AG09319 (cell line): ENCODE measurements at regions not wholly inside any gene's neighbourhood (a gene's known extent, or its start where the extent isn't known, plus 50 kb on each side); places are given as distances from the start of the nearest gene placed in this dataset.

Experiments
- DNase-seq: peaks from one replicate; pipeline ENCODE4 v3.0.0-alpha.2; 2010; ENCODE audit warnings: low read depth; ENCODE audit errors: extremely low read depth
- CTCF ChIP-seq: IDR thresholded peaks from 2 replicates; pipeline ENCODE4 v1.5.1; 2011; ENCODE audit warnings: low read depth, mild to moderate bottlenecking, inconsistent platforms, low read length, moderate library complexity

- no peak for TF ChIP-seq CTCF
Measured at GRCh38 chr3:118116991-118117390, 917.7 kb downstream of the IGSF11 start.

GRCh38 chr3:118126751-118127150, 907.9 kb downstream of the IGSF11 start:
- TF ChIP-seq CTCF, result no peak
- no peak for DNase-seq

More at GRCh38 chr3:118116991-118117390, 917.7 kb downstream of the IGSF11 start:
- no peak for DNase-seq

GRCh38 chr3:118127992-118128391, 906.7 kb downstream of the IGSF11 start:
- no peak for TF ChIP-seq CTCF
- DNase-seq, result no peak

GRCh38 chr3:118128886-118129285, 905.8 kb downstream of the IGSF11 start:
- DNase-seq, result no peak
- no peak for TF ChIP-seq CTCF

- no peak for TF ChIP-seq CTCF
- DNase-seq, result no peak
Measured at GRCh38 chr3:118137778-118138177, 896.9 kb downstream of the IGSF11 start.

GRCh38 chr3:118144919-118145318, 889.7 kb downstream of the IGSF11 start:
- no peak for DNase-seq

More at GRCh38 chr3:118144919-118145318, 889.7 kb downstream of the IGSF11 start:
- TF ChIP-seq CTCF, result no peak
